ENCODE measurements at regions not wholly inside any gene's neighbourhood (a gene's known extent, or its start where the extent isn't known, plus 50 kb on each side); places are given as distances from the start of the nearest gene placed in this dataset.

DNA sequence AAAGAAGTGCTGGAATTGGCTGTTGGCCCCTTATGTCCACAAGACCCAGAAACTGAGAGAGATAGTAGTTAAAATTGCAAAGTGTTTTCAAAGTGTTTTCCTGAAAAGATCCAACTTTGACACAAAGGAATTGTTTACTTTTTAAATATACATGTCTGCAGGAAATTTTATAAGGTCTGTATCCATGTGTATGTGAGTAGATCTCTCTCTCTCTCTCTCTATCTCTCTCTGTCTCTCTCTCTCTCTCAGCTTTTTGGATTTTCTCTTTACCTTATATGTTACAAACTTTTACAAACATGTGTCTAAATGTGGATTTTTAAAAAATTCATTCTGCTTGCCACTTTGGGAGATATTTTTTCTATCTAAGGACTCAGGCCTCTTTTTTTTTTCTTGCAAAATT, 358.6 kb downstream of the SIPA1L2 start:
- DNase-seq: no peak

DNA sequence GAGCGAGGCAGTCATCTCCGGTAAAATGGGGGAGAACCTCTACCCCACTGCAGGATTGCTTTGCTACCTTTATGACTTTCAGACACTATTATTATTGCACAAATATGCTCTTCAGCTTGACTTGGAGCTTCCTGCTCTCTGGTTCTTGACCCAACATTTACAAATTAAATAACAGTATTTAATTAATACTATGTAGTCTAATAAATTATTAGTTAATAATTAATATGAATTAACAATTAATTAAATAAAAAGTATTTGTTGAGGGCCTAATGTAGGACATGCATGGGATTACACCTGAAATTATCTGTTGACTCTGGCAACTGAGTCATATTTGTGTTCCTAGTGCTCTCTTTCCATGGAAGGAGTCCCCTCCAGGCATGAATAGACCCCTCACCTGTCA, 359.9 kb downstream of the SIPA1L2 start:
- DNase-seq: no peak

DNA sequence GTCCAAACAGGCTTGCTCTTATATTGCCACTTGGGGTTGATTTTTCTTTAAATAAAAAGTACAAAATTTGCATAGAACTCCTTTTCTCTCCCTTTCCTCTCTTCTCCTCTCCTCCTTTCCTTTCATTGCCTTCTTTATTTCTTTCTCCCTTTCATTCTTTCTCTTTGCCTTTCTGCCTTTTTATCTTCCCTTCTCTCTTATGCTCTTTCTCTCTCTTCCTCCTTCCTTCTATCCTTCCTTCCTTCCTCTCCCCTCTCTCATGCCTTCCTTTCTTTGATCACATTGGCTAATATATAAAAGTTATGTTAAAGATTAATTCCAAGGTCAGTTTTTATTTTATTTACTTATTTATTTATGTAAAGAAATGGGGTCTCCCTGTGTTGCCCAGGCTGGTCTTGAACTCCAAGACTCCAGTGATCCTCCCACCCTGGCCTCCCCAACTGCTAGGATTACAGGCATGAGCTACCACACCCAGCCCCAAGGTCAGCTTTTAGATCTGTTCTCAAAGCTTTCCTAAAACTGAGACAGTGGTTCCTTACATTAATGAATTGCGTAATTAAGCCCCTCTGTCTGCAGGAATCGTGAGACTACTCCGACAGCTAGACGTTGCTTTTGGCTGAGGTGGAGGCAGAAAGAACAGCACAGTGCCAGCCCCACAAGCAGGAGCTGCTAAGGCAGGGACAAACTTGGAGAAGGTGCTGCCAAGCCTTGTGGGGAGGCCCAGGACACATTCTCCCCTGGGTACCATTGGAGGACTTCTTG, 361.9 kb downstream of the SIPA1L2 start:
- DNase-seq: no peak

DNA sequence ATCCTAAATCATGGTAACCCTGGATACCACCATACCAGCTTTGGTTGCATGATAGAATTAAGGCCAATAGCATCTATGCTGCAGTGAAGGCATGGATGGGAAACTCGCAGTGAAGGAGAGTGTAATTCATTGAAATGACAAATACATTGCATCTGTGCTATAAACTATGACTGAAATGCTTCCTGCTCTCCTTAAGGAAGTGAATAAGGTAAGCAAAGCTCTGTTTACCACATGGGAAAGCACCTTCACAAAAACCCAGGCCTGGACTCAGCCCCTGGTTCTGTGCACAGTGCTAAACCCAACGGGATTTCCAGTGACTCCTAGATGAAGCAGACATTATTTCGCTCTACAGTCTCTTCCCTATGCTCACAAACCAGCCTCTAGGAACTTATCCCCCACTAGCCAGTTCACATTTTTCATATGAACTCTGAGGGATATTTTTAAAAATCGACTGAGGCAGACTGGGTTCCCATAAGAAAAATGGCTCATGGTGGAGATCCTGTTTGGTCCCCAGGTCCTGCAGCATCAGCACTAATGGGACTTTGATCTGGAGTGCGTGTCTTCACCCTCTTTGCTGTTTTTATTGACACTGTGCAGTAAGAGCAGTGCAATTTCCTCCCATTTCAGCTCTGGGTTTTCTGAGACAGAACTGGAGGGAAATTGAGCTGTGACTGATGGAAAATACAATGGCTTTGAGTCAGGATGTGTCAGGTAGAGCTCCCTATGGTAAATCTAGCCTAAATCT, 362.7 kb downstream of the SIPA1L2 start:
- DNase-seq: no peak

DNA sequence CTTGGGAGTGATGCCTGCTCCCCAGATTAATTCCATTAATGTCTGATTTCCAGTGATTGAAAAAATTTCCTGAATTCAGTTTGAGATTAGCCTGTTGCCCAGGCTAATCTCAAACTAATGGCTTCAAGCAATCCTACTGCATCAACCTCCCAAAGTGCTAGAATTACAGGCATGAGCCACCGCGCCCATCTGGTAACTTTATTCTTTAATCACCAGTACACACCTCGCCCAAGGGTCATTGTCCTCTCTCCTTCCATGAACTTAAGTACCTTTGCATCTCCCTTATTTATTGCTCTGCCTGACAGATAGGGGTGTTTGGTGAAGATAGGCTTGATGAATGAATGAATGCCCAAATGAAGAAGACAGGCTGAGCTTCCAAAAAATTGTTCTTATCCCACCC, 366.5 kb downstream of the SIPA1L2 start:
- DNase-seq: no peak

DNA sequence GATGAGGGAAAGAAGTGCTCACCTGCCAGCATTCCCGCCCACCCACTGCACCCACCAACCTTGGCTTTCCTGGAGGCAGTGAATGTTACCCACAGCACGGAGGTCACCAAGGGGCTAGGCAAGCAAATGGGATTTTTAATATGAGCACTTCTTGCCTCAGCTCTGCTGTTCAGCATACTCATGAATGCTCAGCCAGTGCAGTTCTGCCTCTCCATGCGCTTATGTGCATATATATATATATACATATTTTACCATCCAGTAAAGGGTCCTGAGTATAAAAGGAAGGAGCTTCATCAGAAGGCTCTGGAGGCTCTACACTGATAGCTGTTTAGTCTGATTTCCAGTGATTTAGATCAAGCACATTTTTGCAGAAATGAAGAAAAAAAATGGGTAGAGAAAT, 366.9 kb downstream of the SIPA1L2 start:
- no peak for DNase-seq

DNA sequence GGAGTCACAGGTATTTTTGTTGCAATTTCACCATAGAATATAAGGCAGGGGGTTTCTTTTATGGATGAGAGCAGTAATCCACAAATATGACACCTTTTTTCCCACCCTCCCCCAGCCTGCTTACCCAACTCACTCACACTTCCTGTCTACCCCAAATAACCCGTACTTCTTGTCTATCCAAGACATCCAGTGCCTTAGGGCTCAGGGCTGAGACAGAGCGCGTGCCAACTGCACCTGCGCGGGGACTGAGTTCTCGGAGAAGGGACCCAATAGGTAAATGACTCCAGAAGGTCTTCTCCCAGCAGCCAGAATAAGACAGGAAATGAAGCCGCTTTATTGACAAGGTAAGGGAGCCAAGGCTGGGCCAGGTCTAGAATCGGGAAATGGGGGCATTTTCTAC, 369.1 kb downstream of the SIPA1L2 start:
- no peak for DNase-seq

DNA sequence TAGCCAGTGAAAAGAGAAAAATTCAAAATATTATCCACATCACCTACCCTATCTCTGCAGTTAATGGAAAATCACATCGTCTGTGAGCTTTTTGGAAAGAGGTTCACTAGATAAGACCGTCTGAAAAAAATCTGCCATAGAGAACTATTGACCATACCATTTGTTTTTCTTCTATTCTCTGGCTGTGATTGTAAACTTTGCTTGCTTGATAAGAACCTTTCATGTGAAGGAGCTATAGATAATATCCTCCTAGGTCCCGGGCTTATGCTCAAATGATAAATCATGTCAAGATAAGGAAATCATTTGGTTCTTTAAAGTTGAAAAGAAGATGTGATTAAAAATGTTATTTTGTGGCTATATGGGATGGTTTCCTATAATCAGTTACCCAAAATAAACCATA, 369.9 kb downstream of the SIPA1L2 start:
- no peak for DNase-seq

DNA sequence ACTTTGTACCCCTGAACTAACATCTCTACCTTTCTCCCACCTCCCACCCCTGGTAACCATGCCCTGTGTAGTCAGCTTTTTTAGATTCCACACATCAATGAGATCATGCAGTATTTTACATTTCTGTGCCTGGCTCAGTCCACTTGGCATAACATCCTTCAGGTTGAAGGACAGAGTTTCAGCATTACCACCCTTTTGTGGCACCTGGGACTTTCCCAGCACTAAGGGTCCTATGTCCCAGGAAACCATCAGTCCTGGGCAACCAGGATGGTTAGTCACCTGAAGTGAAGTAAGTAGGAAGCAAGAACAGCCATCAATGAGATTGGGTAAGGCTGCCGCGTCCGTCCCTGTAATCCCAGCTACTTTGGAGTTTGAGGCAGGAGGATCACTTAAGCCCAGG, 370.6 kb downstream of the SIPA1L2 start:
- no peak for DNase-seq

DNA sequence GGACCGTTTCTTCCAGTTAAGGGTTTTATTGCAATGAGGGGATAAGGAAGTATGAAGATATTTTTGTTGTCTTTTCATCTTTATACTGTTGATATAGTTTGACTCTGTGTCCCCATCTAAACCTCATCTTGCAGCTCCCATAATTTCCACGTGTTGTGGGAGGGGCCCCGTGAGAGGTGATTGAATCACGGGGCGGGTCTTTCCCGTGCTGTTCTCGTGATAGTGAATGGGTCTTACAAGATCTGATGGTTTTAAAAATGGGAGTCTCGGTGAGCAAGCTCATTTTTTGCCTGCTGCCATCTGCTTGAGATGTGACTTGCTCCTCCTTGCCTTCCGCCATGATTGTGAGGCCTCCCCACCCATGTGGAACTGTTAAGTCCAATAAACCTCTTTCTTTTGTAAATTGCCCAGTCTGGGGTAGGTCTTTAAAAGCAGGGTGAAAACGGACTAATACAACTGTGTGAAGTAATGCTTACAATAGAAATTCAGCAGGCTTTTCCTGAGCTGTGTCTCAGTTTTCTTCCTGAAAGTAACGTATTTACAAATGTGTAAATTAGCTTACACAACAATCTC, 377.3 kb downstream of the SIPA1L2 start:
- no peak for DNase-seq

DNA sequence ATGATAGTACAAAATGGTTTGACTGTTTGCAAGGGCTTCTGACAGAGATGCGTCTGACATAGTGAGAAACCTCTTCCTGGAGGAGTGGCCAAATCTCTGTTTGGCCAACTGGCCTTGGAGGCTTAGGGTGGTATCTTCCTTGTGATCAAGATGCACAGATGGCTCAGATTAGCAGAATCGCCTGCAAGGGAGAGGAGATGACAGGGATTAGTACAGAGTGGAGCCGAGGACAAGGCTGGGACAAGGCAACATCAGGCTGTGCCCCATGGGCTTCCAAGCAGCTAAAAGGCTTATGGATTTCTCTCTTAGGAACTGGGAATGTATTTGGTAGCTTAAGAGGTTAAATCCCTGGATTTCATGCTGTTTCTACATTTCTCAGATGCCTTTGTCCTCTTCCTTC, 379.1 kb downstream of the SIPA1L2 start:
- no peak for DNase-seq

DNA sequence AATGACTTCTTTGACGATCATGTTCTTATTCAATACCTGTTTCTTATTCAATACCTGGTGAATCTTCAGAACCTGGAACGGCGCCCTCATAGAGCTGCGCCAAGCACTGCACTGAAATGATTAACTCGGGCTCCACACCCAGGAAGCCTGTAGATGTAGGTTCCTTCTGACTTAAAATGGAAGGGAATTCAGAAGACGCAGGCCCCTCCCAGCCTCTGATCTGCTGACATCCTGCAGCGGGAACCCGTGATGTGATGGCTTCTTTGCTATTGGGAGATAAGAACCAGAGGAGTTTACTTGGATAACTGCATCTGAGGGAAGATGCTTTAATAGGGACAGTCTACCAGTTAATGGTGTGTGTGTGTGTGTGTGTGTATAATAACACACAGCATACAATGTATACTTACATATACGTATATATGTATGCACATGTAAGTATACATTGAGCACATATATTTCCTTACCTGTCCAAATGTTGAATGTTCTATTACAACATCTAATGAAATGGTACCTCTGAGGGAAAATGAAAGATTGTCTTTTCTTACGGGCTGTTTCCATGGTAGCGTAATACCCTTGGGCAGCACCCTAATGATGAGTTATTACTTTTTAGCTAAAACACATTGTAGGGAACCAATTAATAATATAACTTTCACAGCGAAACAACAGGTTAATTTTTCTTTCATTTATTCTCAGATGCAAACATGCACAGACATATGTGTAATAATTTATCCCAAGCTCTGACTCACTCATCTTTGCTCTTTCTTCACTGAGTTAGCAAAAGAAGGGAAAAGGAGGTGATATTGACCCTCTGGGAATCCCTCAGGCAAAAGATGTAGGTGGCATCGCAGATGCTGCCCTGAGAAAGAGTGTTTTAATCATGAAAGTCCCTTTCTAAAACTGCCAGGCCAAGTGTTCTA, 379.8 kb downstream of the SIPA1L2 start:
- DNase-seq: no peak

DNA sequence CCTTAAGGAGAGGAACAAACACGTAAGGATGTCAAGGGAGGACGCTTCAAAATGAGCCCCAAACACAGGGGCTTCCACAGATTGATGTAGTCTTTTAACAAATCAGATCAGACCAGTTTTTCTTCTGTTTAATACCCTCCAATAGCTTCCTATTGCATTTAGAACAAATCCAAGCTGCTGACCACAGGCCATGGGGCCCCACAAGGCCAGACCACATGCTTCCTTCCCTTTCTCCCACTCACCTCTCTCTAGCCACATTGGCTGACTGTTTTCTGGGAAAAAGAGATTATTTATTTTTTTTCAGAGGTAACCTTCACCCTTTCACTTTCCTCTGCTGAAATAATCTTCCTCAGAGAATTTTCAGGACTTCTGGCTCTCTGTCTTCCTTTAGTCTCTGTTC, 380.6 kb downstream of the SIPA1L2 start:
- DNase-seq: no peak

DNA sequence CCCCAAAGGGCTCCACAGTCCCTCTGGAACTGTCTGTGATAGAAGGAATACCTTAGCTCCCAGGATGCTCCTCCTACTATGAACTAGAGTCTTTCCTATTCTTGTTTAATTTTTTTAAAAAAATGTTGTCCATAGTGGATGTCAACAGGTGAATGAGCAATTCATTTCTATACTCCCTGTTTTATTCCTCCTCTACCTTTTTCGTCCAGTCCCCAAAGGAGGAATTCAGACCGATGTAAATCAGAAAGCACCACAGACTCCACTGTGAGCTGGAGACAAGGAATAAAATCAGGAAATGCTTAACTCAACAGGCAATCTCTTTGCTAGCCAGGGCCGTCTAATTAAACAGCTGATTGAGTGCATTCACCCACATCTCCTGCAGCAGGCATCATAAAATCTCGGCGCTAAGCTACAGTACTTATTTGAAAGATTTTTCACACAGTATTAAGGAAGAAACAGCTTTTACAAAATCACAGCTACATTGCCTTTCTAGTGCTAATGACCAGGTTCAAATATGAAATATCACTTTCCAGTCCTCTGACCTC, 381.6 kb downstream of the SIPA1L2 start:
- no peak for DNase-seq

DNA sequence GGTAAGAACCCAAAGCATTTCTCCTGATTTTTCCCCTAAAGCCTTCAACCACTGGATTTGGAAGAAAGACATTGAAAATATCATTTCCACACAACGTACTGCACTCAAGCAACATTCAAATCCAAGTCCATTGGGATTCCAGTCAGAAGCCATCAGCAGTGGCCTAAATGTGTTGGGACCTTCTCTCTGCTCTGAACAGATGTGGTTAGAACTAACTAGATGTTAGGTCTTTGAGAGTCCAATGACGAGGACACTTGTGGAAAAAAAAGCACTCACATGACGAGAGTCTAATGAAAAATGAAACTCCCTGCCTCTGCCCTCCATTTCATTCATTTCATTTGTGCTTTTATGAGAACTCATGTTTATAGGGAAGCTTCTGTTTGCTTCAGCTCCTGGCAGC, 382.3 kb downstream of the SIPA1L2 start:
- DNase-seq: no peak

DNA sequence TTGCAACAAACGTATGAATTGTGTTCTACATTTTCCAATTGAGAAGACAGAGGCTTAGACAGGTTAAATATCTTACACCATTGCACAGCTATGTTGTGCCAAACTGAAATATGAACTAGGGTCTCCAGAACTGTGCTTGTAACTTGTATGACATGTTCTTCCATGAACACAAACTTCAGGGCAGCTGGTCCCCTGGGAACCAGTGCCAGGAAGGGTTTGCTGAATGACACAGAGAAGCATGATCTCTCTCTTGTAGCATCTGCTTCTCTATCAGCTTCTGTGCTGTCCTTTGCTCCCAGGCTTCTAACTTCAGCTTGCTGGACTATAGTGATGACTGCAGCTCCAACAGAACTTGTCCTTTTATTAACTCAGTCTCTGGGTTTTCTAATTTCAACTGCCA, 385.5 kb downstream of the SIPA1L2 start:
- no peak for DNase-seq

DNA sequence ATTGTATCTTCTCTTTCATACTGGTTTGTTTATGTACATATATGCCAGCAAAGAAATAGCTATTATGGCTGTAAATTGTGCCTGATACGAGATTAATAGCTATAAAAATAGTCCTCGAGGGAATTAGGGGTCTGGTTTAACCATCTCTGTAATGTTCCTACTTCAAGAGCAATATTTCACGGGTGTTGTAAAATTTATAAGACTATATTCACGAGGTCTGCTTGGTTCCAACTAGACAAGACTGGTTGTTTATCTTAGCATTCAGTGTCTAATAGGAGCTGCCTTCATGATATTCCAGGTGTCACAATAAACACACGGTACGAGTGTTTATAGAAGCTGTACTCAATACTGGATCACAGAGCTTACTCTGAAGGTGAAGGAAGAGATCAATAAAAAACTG, 389.9 kb downstream of the SIPA1L2 start:
- no peak for DNase-seq

DNA sequence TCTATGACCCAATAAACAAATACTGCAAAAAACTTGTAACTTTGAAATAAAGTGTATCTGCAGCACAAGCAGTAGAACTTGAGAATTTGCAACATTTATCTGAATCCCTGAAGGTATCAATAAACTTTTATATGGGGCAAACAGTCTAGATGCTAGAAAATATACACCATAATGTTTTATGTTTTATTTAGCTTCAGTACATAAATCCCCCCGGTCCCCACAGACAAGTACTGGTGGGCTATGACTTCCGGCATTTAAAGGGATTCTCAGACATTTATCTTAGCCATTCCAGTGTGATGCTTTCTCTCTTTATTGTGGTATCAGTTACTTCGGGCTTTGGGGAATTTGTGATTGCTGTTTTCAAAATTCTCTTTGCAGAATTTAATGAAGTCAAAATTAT, 390.4 kb downstream of the SIPA1L2 start:
- DNase-seq: no peak

DNA sequence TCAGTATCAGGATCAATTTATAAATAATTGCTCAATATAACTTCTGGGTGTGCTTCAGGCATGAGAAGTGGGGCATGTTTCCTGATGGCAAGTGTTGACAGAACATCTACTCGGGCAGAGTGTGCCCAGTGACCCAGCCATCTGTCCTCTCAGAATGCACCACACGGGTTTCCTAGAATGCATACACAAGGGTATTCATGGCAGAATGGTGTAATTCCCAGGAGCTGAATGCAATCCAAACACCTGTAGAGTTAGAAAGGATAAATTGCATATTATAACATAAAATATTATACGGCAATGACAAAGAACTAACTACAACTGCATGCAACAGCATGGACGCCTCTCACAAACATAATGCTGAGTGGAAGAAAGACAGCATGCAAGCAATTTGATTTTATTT, 391.9 kb downstream of the SIPA1L2 start:
- DNase-seq: no peak

DNA sequence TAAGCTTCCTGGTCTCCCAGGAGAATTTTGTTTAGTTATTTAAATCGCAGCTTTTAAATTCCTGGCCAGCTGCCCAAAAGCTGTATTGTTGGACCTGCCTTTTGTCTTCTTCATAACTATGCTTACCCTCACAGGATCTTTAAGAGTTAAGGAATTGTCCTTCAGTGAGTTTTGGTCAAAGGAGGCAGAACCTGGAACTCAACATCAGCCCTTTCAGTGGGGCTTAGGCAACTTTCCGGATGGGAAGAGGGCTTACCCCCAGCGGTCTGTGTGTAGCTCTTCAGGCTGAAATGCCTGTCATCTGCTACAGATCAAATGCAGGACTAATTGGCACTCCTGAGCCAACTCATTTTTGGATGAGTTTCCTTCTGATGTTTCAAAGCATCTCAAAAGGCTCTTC, 402.6 kb downstream of the SIPA1L2 start:
- no peak for DNase-seq

DNA sequence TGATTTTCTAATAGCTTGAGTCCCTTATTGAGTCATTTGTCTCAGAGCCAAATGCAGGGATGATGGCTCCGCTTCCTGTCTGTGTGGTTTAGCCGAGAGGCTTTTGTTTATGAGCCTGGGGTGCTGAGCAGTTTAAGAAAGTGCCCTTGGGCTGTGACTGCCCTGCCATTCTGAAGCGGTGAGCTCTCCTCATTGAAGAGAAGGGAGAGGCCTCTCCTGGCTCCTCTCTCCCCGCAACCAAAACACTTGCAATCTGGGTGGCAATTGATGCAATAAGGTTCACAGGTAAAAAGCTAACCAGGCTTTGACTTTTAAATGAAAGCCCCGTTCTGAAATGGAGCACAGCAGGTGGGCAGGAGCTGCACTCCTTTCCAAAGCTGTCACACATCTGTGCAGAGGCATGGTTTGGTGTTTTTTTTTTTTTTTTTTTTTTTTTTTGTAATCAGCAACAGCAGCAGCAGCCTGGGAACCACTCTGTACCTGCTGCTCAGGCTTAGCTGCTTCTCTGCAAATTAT, 403.7 kb downstream of the SIPA1L2 start:
- peak in 1 of 2 donors; percentile 2 for DNase-seq

DNA sequence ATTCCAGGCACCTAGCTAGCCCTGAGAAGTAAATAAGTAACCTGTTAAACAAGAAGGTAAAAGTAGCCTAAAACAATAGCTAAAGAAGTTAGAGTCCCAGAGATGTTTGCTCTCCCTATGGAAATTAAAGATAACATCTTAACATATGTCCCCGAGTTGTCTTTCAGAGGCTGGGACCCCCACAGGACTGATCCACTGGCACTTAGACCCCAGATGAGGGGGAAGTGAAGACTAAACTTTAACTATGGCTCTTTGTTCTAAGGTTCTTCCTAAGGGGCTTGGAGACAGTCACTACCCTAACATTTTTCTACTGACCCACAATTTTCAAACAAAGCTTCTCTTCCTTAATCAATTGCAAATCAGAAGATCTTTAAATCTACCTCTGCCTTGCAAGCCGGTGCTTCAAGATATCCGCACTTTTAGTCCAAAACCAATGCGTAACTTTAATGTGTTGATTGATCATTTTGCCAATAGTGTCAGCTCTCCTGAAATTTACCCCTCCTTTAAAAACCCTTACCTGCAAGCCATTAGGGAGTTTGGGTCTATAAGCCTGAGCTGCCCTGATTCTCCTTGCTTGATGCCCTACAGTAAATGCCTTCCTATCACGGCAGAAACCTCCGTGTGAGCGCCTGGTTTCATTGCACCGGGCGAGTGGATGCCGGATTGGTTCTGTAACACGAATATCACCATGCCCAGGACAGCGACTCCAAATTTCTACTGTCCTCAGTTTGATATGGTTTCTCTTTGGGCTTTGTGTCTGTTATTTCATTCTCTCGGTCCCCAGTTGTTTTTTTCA, 404.4 kb downstream of the SIPA1L2 start:
- DNase-seq: no peak
